HCT116 (cell line): ENCODE measurements at regions not wholly inside any gene's neighbourhood (a gene's known extent, or its start where the extent isn't known, plus 50 kb on each side); places are given as distances from the start of the nearest gene placed in this dataset.

Source experiments
- CBX3 ChIP-seq: IDR thresholded peaks from 2 replicates; pipeline ENCODE4 v1.6.1; 2012; ENCODE audit warnings: low read depth
- EZH2 ChIP-seq: fragments of 200-600 bp; sonication (generic); IDR thresholded peaks from 2 replicates; pipeline ENCODE4 v1.6.1; 2017; ENCODE audit warnings: antibody characterized with exemption, mixed run types
- JUND ChIP-seq: IDR thresholded peaks from 2 replicates; pipeline ENCODE4 v1.6.1; 2012
- POLR2AphosphoS5 ChIP-seq: IDR thresholded peaks from 2 replicates; pipeline ENCODE4 v1.6.1; 2011; ENCODE audit warnings: mild to moderate bottlenecking, low read depth, low read length, moderate library complexity
- RAD21 ChIP-seq: IDR thresholded peaks from 2 replicates; pipeline ENCODE4 v1.6.1; 2012; ENCODE audit warnings: low read depth, mild to moderate bottlenecking
- TF ChIP-seq, protein P1 (sequence below), 3 experiments: fragments of 200-600 bp in 1 of 3; sonication (generic) in 1 of 3; IDR thresholded peaks in 2 of 3; conservative IDR thresholded peaks in 1 of 3; 2 replicates each; pipeline ENCODE4 v1.5.1; 2012 to 2017; ENCODE audit warnings: low read depth in 2 of 3, low read length in 2 of 3, antibody characterized with exemption in 1 of 3, borderline replicate concordance in 1 of 3, control low read depth in 1 of 3, mild to moderate bottlenecking in 1 of 3, mixed read lengths in 1 of 3, mixed run types in 1 of 3, moderate library complexity in 1 of 3; ENCODE audit not compliant: insufficient read depth in 1 of 3
- TF ChIP-seq, protein P2 (sequence below): IDR thresholded peaks from 2 replicates; pipeline ENCODE4 v1.6.1; 2011; ENCODE audit warnings: mild to moderate bottlenecking, low read length, moderate library complexity; ENCODE audit not compliant: insufficient replicate concordance; ENCODE audit errors: extremely low read depth
- TF ChIP-seq, protein P3 (sequence below): IDR thresholded peaks from 2 replicates; pipeline ENCODE4 v1.6.1; 2012; ENCODE audit warnings: low read depth

DNA sequence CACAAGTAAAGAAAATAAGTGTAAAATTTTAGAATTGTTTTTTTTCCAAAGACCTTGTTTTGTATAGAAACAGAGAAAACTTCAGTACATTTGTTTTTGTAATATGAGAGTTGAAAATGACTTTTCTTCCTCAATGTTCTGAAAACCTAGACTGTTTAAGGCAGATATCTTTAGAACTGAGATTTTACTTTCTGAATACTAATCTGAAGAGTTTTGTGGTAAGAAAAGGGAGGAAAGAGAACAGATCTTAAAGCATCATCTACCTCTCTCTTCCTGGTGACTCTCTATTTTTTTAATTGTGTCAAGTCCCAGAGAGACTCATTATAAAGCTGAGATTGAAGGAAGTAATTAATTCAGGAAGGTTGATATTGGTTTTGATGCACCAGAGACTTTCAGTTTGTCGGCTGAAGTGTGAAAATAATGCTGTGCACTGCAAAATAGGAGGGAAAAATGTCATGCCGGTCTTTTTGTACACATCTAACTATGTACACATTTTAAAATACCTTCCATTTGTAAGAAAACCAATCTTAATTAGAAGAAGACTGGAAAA, 142.1 kb upstream of the NAALADL2 start:
- TF ChIP-seq, protein P1, sequence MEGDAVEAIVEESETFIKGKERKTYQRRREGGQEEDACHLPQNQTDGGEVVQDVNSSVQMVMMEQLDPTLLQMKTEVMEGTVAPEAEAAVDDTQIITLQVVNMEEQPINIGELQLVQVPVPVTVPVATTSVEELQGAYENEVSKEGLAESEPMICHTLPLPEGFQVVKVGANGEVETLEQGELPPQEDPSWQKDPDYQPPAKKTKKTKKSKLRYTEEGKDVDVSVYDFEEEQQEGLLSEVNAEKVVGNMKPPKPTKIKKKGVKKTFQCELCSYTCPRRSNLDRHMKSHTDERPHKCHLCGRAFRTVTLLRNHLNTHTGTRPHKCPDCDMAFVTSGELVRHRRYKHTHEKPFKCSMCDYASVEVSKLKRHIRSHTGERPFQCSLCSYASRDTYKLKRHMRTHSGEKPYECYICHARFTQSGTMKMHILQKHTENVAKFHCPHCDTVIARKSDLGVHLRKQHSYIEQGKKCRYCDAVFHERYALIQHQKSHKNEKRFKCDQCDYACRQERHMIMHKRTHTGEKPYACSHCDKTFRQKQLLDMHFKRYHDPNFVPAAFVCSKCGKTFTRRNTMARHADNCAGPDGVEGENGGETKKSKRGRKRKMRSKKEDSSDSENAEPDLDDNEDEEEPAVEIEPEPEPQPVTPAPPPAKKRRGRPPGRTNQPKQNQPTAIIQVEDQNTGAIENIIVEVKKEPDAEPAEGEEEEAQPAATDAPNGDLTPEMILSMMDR (IDR thresholded peaks at IDR 0.05 in 2 of 3, conservative IDR thresholded peaks at IDR 0.05 in 1 of 3; ENCODE audit: borderline replicate concordance in 1 of 3, insufficient read depth in 1 of 3, low read depth in 2 of 3, low read length in 2 of 3), result no peak
- TF ChIP-seq EZH2 (no peak), POLR2AphosphoS5 (no peak), JUND (no peak), CBX3 (no peak), RAD21 (no peak)
- TF ChIP-seq, protein P2, sequence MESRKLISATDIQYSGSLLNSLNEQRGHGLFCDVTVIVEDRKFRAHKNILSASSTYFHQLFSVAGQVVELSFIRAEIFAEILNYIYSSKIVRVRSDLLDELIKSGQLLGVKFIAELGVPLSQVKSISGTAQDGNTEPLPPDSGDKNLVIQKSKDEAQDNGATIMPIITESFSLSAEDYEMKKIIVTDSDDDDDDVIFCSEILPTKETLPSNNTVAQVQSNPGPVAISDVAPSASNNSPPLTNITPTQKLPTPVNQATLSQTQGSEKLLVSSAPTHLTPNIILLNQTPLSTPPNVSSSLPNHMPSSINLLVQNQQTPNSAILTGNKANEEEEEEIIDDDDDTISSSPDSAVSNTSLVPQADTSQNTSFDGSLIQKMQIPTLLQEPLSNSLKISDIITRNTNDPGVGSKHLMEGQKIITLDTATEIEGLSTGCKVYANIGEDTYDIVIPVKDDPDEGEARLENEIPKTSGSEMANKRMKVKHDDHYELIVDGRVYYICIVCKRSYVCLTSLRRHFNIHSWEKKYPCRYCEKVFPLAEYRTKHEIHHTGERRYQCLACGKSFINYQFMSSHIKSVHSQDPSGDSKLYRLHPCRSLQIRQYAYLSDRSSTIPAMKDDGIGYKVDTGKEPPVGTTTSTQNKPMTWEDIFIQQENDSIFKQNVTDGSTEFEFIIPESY, result no peak
- TF ChIP-seq, protein P3, sequence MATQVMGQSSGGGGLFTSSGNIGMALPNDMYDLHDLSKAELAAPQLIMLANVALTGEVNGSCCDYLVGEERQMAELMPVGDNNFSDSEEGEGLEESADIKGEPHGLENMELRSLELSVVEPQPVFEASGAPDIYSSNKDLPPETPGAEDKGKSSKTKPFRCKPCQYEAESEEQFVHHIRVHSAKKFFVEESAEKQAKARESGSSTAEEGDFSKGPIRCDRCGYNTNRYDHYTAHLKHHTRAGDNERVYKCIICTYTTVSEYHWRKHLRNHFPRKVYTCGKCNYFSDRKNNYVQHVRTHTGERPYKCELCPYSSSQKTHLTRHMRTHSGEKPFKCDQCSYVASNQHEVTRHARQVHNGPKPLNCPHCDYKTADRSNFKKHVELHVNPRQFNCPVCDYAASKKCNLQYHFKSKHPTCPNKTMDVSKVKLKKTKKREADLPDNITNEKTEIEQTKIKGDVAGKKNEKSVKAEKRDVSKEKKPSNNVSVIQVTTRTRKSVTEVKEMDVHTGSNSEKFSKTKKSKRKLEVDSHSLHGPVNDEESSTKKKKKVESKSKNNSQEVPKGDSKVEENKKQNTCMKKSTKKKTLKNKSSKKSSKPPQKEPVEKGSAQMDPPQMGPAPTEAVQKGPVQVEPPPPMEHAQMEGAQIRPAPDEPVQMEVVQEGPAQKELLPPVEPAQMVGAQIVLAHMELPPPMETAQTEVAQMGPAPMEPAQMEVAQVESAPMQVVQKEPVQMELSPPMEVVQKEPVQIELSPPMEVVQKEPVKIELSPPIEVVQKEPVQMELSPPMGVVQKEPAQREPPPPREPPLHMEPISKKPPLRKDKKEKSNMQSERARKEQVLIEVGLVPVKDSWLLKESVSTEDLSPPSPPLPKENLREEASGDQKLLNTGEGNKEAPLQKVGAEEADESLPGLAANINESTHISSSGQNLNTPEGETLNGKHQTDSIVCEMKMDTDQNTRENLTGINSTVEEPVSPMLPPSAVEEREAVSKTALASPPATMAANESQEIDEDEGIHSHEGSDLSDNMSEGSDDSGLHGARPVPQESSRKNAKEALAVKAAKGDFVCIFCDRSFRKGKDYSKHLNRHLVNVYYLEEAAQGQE, result no peak
